HFFc6 (cell line): ENCODE measurements at regions not wholly inside any gene's neighbourhood (a gene's known extent, or its start where the extent isn't known, plus 50 kb on each side); places are given as distances from the start of the nearest gene placed in this dataset.

ENCODE experiments used
- DNase-seq: peaks from one replicate; pipeline ENCODE4 v3.0.0-alpha.2; 2018
- H3K27ac Mint-ChIP-seq: 2 replicates; pipeline ENCODE4 v1.8.0; 2020; ENCODE audit warnings: mild to moderate bottlenecking, mixed read lengths
- H3K27me3 Mint-ChIP-seq: 2 replicates; pipeline ENCODE4 v1.8.0; 2021; ENCODE audit warnings: mild to moderate bottlenecking, moderate library complexity, mixed read lengths; ENCODE audit not compliant: insufficient read depth
- H3K36me3 Mint-ChIP-seq: 2 replicates; pipeline ENCODE4 v1.8.0; 2021; ENCODE audit warnings: low read depth, mixed read lengths
- H3K4me1 Mint-ChIP-seq: 2 replicates; pipeline ENCODE4 v1.8.0; 2020; ENCODE audit warnings: low read depth, mixed read lengths
- H3K4me3 Mint-ChIP-seq: 2 replicates; pipeline ENCODE4 v1.8.0; 2020; ENCODE audit warnings: mild to moderate bottlenecking, moderate library complexity, mixed read lengths
- H3K9me3 Mint-ChIP-seq: 2 replicates; pipeline ENCODE4 v1.8.0; 2020; ENCODE audit warnings: mild to moderate bottlenecking, mixed read lengths
- CTCF ChIP-seq: fragments of 200-600 bp; sonication (generic); IDR thresholded peaks from 2 replicates; pipeline ENCODE4 v1.5.0; 2021; ENCODE audit warnings: antibody characterized with exemption, mild to moderate bottlenecking

DNA sequence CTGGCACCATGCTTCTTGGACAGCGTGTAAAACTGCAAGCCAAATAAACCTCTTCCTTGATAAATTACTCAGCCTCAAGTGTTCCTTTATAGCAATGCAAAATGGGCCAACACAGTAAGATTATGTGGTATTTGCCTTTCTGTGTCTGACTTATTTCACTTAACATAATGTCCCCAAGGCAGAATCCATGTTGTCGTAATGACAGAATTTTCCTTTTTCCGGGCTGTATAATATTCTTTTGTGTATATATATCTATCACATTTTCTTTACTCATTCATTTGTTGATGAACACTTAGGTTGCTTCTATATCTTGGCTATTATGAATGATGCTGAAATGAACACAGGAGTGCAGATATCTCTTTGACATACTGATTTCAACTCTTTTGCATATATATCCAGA is 209.1 kb upstream of the PTER start:
- no peaks in the 10 kb centered on the region for H3K4me1 Mint-ChIP-seq
- no peaks in the 10 kb centered on the region for H3K27me3 Mint-ChIP-seq
- DNase-seq = no peak
- TF ChIP-seq CTCF = no peak
- no peak overlapping the region for H3K27ac Mint-ChIP-seq
- no peak overlapping the region for H3K4me3 Mint-ChIP-seq
- peaks cover 8% of the 10 kb centered on the region for H3K36me3 Mint-ChIP-seq
- peaks cover 43% of the 10 kb centered on the region for H3K9me3 Mint-ChIP-seq

DNA sequence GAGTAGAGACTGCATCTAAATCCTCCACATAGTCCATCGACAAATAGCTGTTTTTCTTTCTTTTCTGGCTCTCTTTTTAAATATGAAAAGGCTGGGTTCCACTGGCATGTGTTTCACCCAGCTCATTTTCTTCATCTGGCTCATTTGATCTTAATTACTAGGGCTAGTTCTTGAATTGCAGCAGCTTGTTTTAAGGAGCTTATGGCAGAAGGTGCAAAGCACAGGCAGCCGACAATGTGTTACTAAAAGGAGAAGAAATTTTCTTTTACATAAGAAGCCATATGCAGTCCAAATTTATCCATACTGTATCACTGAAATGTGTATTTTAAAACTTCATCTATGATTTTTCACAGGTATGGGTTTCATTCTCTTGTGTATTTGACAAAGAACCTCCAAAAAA is 205.6 kb upstream of the PTER start:
- no peak for DNase-seq
- H3K4me1 Mint-ChIP-seq = no peaks in the 10 kb centered on the region
- no peak overlapping the region for H3K27ac Mint-ChIP-seq
- no peak overlapping the region for H3K4me3 Mint-ChIP-seq
- H3K9me3 Mint-ChIP-seq = peaks cover 30% of the 10 kb centered on the region
- no peak for TF ChIP-seq CTCF
- 0 out of 2 replicates have a peak, but pooled peaks cover 8% of the 10 kb centered on the region for H3K36me3 Mint-ChIP-seq
- no peaks in the 10 kb centered on the region for H3K27me3 Mint-ChIP-seq

DNA sequence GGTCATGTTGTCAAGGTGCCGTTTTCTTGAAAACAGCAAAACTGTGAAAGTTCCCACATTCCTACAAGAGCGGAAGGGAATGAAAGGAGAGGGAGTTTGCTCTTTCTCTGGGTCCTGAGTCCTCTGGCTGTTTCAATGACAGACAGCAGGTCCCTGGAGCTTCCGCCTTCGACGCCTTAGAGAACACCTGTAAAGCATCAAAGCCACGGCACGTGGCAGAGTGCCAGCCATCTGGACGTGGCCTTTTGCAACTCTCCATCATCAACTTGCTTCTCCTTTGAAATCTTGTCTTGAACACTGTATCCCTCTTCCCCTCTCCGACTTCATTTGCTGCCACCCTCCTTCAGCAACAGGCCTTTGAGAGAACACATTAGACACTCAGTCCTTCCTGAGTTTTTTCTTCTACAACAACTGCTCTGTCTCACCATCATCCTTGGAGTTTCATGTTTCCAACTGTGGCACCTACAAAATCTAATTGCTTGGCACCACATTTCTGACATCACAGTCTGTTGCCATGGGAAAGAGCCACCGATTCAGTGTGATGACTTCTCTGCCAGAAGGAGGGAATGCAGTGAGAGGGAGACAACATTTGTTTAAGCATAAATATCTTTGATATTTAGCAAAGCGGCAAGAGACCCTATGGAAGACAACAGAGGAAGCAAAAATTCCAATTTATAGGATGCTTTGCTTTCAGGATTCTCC is 204.9 kb upstream of the PTER start:
- DNase-seq = no peak
- Mint-ChIP-seq H3K36me3 (0 out of 2 replicates have a peak, but pooled peaks cover 8% of the 10 kb centered on the region), H3K27ac (no peak overlapping the region), H3K27me3 (no peaks in the 10 kb centered on the region), H3K9me3 (peaks cover 32% of the 10 kb centered on the region), H3K4me1 (no peaks in the 10 kb centered on the region), H3K4me3 (no peak overlapping the region)
- no peak for TF ChIP-seq CTCF

GRCh38 chr10:16232441-16232840 is 204.4 kb upstream of the PTER start:
- no peak overlapping the region for H3K4me3 Mint-ChIP-seq
- H3K27me3 Mint-ChIP-seq = no peaks in the 10 kb centered on the region
- 0 out of 2 replicates have a peak, but pooled peaks cover 2% of the 10 kb centered on the region for H3K36me3 Mint-ChIP-seq
- no peak for TF ChIP-seq CTCF
- H3K4me1 Mint-ChIP-seq = no peaks in the 10 kb centered on the region
- DNase-seq = no peak
- no peak overlapping the region for H3K27ac Mint-ChIP-seq
- H3K9me3 Mint-ChIP-seq = peaks cover 29% of the 10 kb centered on the region

GRCh38 chr10:16234916-16235315 is 201.9 kb upstream of the PTER start:
- Mint-ChIP-seq H3K9me3 (peaks cover 16% of the 10 kb centered on the region), H3K36me3 (no peaks in the 10 kb centered on the region), H3K27me3 (no peaks in the 10 kb centered on the region), H3K4me3 (no peak overlapping the region), H3K4me1 (no peaks in the 10 kb centered on the region), H3K27ac (no peak overlapping the region)
- DNase-seq = no peak
- no peak for TF ChIP-seq CTCF
